ENCODE measurements at regions not wholly inside any gene's neighbourhood (a gene's known extent, or its start where the extent isn't known, plus 50 kb on each side); places are given as distances from the start of the nearest gene placed in this dataset.

DNA sequence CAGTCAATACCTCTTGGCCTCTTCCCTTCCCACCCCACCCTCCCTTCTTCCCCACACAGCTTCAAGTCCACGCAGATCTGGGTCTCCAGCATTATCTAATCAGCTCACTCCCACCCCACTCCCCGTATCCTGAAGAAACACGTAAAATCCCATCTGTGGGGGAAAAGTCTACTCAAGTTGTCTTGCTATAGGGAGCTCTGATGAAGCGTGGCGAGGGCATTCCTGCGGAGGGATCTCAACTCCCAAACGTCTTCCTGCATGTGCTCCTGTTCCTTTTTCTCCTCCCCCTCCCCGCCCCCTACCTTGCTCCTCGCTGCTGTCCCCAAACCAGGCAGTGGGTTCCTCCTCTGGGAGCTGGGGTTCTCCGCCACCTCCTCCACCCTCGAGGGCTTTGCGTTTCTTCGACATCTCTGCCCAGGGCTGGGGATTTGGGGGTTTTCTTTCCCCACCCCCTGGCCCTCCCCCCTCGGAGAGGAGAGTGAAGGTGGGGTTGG, 181.8 kb downstream of the TBXT start:
- Histone ChIP-seq H3K4me1 (ENCODE audit: control insufficient read depth, extremely low read depth, insufficient read depth, low read length) (no peaks in the 10 kb centered on the region), H2AFZ (ENCODE audit: low read depth, low read length) (no peak overlapping the region), H4K20me1 (replicated peaks; ENCODE audit: control insufficient read depth, extremely low read depth, insufficient read depth, low read length) (no peaks in the 10 kb centered on the region), H3K4me2 (ENCODE audit: insufficient read depth, low read length) (no peak overlapping the region), H3K9ac (replicated peaks; ENCODE audit: extremely low read depth, insufficient read depth, low read length) (no peak overlapping the region), H3K9me3 (replicated peaks; ENCODE audit: control insufficient read depth, insufficient read depth, low read length) (no peaks in the 10 kb centered on the region), H3K4me3 (replicated peaks in 1 of 3; ENCODE audit: insufficient read depth in 1 of 3, low read depth in 1 of 3, low read length in 3 of 3) (no peak overlapping the region), H3K79me2 (ENCODE audit: control insufficient read depth, insufficient read depth, low read length) (no peaks in the 10 kb centered on the region), H3K27ac (ENCODE audit: insufficient read depth, low read depth, low read length) (no peak overlapping the region), H3K9me1 (replicated peaks; ENCODE audit: control insufficient read depth, extremely low read depth, insufficient read depth, low read length) (no peaks in the 10 kb centered on the region), H3K36me3 (ENCODE audit: control insufficient read depth in 2 of 2, extremely low read depth in 1 of 2, insufficient read depth in 2 of 2, low read length in 2 of 2) (no peaks in the 10 kb centered on the region), H3K27me3 (ENCODE audit: control insufficient read depth in 2 of 2, insufficient read depth in 2 of 2, low read length in 2 of 2) (peaks cover 2 to 6% of the 10 kb centered on the region in 2 experiments)
- no TSS peak for BruUV-seq (replicated peaks)
- dilution Hi-C loops (cut with MboI; ENCODE audit: extremely low pct_ligation_motif_present, low sequenced_read_pairs) (no loop called here), intact Hi-C loops (cut with micrococcal nuclease) (no loop called here)
- TF ChIP-seq JUN (IDR thresholded peaks at IDR 0.05; ENCODE audit: borderline replicate concordance, insufficient read depth, insufficient read length, low read depth): no peak
- no peak for TF ChIP-seq FOS (IDR thresholded peaks at IDR 0.05; ENCODE audit: borderline replicate concordance, insufficient read depth, low read length)
- no peak for TF ChIP-seq POLR2A (IDR thresholded peaks at IDR 0.05; ENCODE audit: low read depth, low read length)
- TF ChIP-seq, protein P1, sequence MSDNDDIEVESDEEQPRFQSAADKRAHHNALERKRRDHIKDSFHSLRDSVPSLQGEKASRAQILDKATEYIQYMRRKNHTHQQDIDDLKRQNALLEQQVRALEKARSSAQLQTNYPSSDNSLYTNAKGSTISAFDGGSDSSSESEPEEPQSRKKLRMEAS (IDR thresholded peaks at IDR 0.05; ENCODE audit: insufficient read depth, insufficient read length): no peak
- FAIRE-seq: no peak
- CTCF ChIA-PET: no interaction called here
- no peak for DNase-seq (ENCODE audit: low read depth, low spot score)
- POLR2A ChIA-PET: no interaction called here

GRCh38 chr6:165985281-165985805, 182.3 kb downstream of the TBXT start:
- Histone ChIP-seq H3K27ac (ENCODE audit: insufficient read depth, low read depth, low read length) (no peak overlapping the region), H4K20me1 (replicated peaks; ENCODE audit: control insufficient read depth, extremely low read depth, insufficient read depth, low read length) (no peaks in the 10 kb centered on the region), H3K36me3 (ENCODE audit: control insufficient read depth in 2 of 2, extremely low read depth in 1 of 2, insufficient read depth in 2 of 2, low read length in 2 of 2) (no peaks in the 10 kb centered on the region), H3K4me2 (ENCODE audit: insufficient read depth, low read length) (no peak overlapping the region), H3K27me3 (ENCODE audit: control insufficient read depth in 2 of 2, insufficient read depth in 2 of 2, low read length in 2 of 2) (peaks cover 2 to 6% of the 10 kb centered on the region in 2 experiments), H2AFZ (ENCODE audit: low read depth, low read length) (no peak overlapping the region), H3K79me2 (ENCODE audit: control insufficient read depth, insufficient read depth, low read length) (no peaks in the 10 kb centered on the region), H3K9ac (replicated peaks; ENCODE audit: extremely low read depth, insufficient read depth, low read length) (no peak overlapping the region), H3K9me1 (replicated peaks; ENCODE audit: control insufficient read depth, extremely low read depth, insufficient read depth, low read length) (no peaks in the 10 kb centered on the region), H3K4me1 (ENCODE audit: control insufficient read depth, extremely low read depth, insufficient read depth, low read length) (no peaks in the 10 kb centered on the region), H3K4me3 (replicated peaks in 1 of 3; ENCODE audit: insufficient read depth in 1 of 3, low read depth in 1 of 3, low read length in 3 of 3) (no peak overlapping the region), H3K9me3 (replicated peaks; ENCODE audit: control insufficient read depth, insufficient read depth, low read length) (no peaks in the 10 kb centered on the region)
- DNase-seq (ENCODE audit: low read depth, low spot score) (no peak), FAIRE-seq (no peak)
- dilution Hi-C loops (cut with MboI; ENCODE audit: extremely low pct_ligation_motif_present, low sequenced_read_pairs): no loop called here
- POLR2A ChIA-PET: no interaction called here
- CTCF ChIA-PET: no interaction called here
- TF ChIP-seq POLR2A (IDR thresholded peaks at IDR 0.05; ENCODE audit: low read depth, low read length) (no peak), GATA2 (IDR thresholded peaks at IDR 0.05; ENCODE audit: insufficient read depth, insufficient read length, low read depth, low read length) (no peak), MYC (IDR thresholded peaks at IDR 0.05; ENCODE audit: low read depth, low read length) (no peak), JUN (IDR thresholded peaks at IDR 0.05; ENCODE audit: borderline replicate concordance, insufficient read depth, insufficient read length, low read depth) (no peak), CTCF (IDR thresholded peaks at IDR 0.05; ENCODE audit: extremely low read depth in 1 of 2, insufficient read depth in 1 of 2, low read depth in 1 of 2, low read length in 2 of 2) (no peak), POLR2AphosphoS5 (IDR thresholded peaks at IDR 0.05; ENCODE audit: insufficient read depth, low read depth, low read length) (no peak), FOS (IDR thresholded peaks at IDR 0.05; ENCODE audit: borderline replicate concordance, insufficient read depth, low read length) (no peak), EZH2 (IDR thresholded peaks at IDR 0.05; ENCODE audit: borderline replicate concordance, low read depth, low read length, severe bottlenecking) (no peak)
- TF ChIP-seq, protein P1 (IDR thresholded peaks at IDR 0.05; ENCODE audit: insufficient read depth, insufficient read length): no peak
- intact Hi-C loops (cut with micrococcal nuclease): no loop called here
- BruUV-seq (replicated peaks): no TSS peak

All from endothelial cell of umbilical vein (primary cell).